ENCODE measurements at regions not wholly inside any gene's neighbourhood (a gene's known extent, or its start where the extent isn't known, plus 50 kb on each side); places are given as distances from the start of the nearest gene placed in this dataset.

GRCh38 chr12:97257726-97258125 is 204.9 kb upstream of the RMST start:
- intact Hi-C loops (cut with micrococcal nuclease), result no loop called here
- TF ChIP-seq EZH2 (IDR thresholded peaks at IDR 0.05; ENCODE audit: borderline replicate concordance, insufficient read depth, low read depth, low read length, poor library complexity, severe bottlenecking) (no peak), CTCF (IDR thresholded peaks at IDR 0.05) (no peak)

GRCh38 chr12:97259098-97259497 is 203.5 kb upstream of the RMST start:
- WGBS (ENCODE audit: insufficient coverage), result 75% methylated on average over 1 of the region's 2 CpGs
- Histone ChIP-seq H3K27me3 (replicated peaks in 1 of 4; ENCODE audit: control extremely low read depth in 1 of 4, control insufficient read depth in 3 of 4, insufficient read depth in 4 of 4, low read length in 3 of 4) (no peaks in the 10 kb centered on the region), H3K79me2 (ENCODE audit: control insufficient read depth, insufficient read depth, low read length) (no peaks in the 10 kb centered on the region), H3K4me2 (replicated peaks; ENCODE audit: low read depth, low read length, poor library complexity, severe bottlenecking) (no peak overlapping the region), H3K4me1 (ENCODE audit: control insufficient read depth in 2 of 2, insufficient read depth in 2 of 2, low read length in 2 of 2) (no peaks in the 10 kb centered on the region), H4K20me1 (ENCODE audit: control insufficient read depth, insufficient read depth, low read length, poor library complexity, severe bottlenecking) (no peaks in the 10 kb centered on the region), H3K4me3 (ENCODE audit: control extremely low read depth in 1 of 5, extremely low read depth in 1 of 5, insufficient read depth in 1 of 5, low read depth in 2 of 5, low read length in 4 of 5) (no peak overlapping the region), H2AFZ (ENCODE audit: insufficient read depth, low read depth, low read length, poor library complexity, severe bottlenecking) (no peak overlapping the region), H3K9me3 (ENCODE audit: control extremely low read depth in 1 of 3, control insufficient read depth in 2 of 3, insufficient read depth in 1 of 3, low read length in 2 of 3) (no peaks in the 10 kb centered on the region), H3K27ac (ENCODE audit: low read length in 2 of 2) (no peak overlapping the region), H3K9ac (ENCODE audit: low read length) (no peak overlapping the region), H3K36me3 (replicated peaks in 1 of 2; ENCODE audit: control extremely low read depth in 1 of 2, control insufficient read depth in 1 of 2, extremely low read depth in 1 of 2, insufficient read depth in 2 of 2, low read length in 1 of 2) (no peaks in the 10 kb centered on the region)
- intact Hi-C loops (cut with micrococcal nuclease), result no loop called here
- Mint-ChIP-seq H3K4me3 (no peak overlapping the region), H3K27ac (no peak overlapping the region), H3K9me3 (ENCODE audit: insufficient read depth) (no peaks in the 10 kb centered on the region), H3K4me1 (no peaks in the 10 kb centered on the region), H3K27me3 (peaks cover 8% of the 10 kb centered on the region)
- POLR2A ChIA-PET, result no interaction called here
- ATAC-seq (ENCODE audit: low read depth) (no peak), DNase-seq (no peak)
- TF ChIP-seq EZH2 (IDR thresholded peaks at IDR 0.05; ENCODE audit: borderline replicate concordance, insufficient read depth, low read depth, low read length, poor library complexity, severe bottlenecking) (no peak), CTCF (IDR thresholded peaks at IDR 0.05) (no peak)
- CTCF ChIA-PET, result no interaction called here

More at GRCh38 chr12:97257726-97258125, 204.9 kb upstream of the RMST start:
- Mint-ChIP-seq H3K27ac (no peak overlapping the region), H3K4me3 (no peak overlapping the region), H3K9me3 (ENCODE audit: insufficient read depth) (no peaks in the 10 kb centered on the region), H3K4me1 (no peaks in the 10 kb centered on the region), H3K27me3 (peaks cover 5% of the 10 kb centered on the region)
- DNase-seq, result no peak
- H3K27me3 ChIP-seq (replicated peaks in 1 of 4; ENCODE audit: control extremely low read depth in 1 of 4, control insufficient read depth in 3 of 4, insufficient read depth in 4 of 4, low read length in 3 of 4), result no peaks in the 10 kb centered on the region
- H3K9me3 ChIP-seq (ENCODE audit: control extremely low read depth in 1 of 3, control insufficient read depth in 2 of 3, insufficient read depth in 1 of 3, low read length in 2 of 3), result no peaks in the 10 kb centered on the region
- no peak overlapping the region for H3K9ac ChIP-seq (ENCODE audit: low read length)
- 94% methylated on average over 2 of the region's 3 CpGs for WGBS (ENCODE audit: insufficient coverage)
- H3K4me2 ChIP-seq (replicated peaks; ENCODE audit: low read depth, low read length, poor library complexity, severe bottlenecking), result no peak overlapping the region
- no peaks in the 10 kb centered on the region for H3K4me1 ChIP-seq (ENCODE audit: control insufficient read depth in 2 of 2, insufficient read depth in 2 of 2, low read length in 2 of 2)
- no peaks in the 10 kb centered on the region for H3K79me2 ChIP-seq (ENCODE audit: control insufficient read depth, insufficient read depth, low read length)
- H4K20me1 ChIP-seq (ENCODE audit: control insufficient read depth, insufficient read depth, low read length, poor library complexity, severe bottlenecking), result no peaks in the 10 kb centered on the region
- H3K4me3 ChIP-seq (ENCODE audit: control extremely low read depth in 1 of 5, extremely low read depth in 1 of 5, insufficient read depth in 1 of 5, low read depth in 2 of 5, low read length in 4 of 5), result no peak overlapping the region
- no peak for ATAC-seq (ENCODE audit: low read depth)
- H2AFZ ChIP-seq (ENCODE audit: insufficient read depth, low read depth, low read length, poor library complexity, severe bottlenecking), result no peak overlapping the region
- H3K36me3 ChIP-seq (replicated peaks in 1 of 2; ENCODE audit: control extremely low read depth in 1 of 2, control insufficient read depth in 1 of 2, extremely low read depth in 1 of 2, insufficient read depth in 2 of 2, low read length in 1 of 2), result no peaks in the 10 kb centered on the region
- CTCF ChIA-PET, result no interaction called here
- POLR2A ChIA-PET, result no interaction called here
- H3K27ac ChIP-seq (ENCODE audit: low read length in 2 of 2), result no peak overlapping the region

Measured in B cell (primary cell).